ENCODE measurements at regions not wholly inside any gene's neighbourhood (a gene's known extent, or its start where the extent isn't known, plus 50 kb on each side); places are given as distances from the start of the nearest gene placed in this dataset.

DNA sequence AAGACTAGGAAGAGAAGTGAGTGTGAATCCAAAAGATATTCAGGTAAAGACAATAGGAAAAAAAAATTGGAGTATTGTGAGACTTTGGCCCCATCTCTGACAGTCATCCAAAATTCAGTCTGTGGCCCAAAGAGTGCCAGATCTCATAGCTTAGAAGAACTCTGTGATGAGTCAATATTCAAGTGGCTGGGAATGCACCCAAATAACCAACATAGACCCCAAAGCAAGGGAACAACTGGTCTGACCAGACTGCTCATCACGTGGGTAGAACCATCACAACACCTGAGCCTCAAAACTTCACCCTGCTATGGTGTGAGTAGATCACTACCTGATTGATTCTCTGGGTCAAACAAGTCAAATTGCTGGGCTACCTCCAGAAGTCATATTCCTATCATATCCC is 51.1 kb upstream of the TRDN start:
- no peaks in the 10 kb centered on the region for H3K36me3 ChIP-seq
- ATAC-seq = no peak
- intact Hi-C loops (cut with DNase I) = no loop called here
- H3K4me1 ChIP-seq = no peaks in the 10 kb centered on the region
- H3K9me3 ChIP-seq = no peaks in the 10 kb centered on the region
- no peaks in the 10 kb centered on the region for H3K27me3 ChIP-seq
- no peak overlapping the region for H3K27ac ChIP-seq
- H3K4me3 ChIP-seq = no peak overlapping the region
- DNase-seq = no peak
- TF ChIP-seq, protein P1, sequence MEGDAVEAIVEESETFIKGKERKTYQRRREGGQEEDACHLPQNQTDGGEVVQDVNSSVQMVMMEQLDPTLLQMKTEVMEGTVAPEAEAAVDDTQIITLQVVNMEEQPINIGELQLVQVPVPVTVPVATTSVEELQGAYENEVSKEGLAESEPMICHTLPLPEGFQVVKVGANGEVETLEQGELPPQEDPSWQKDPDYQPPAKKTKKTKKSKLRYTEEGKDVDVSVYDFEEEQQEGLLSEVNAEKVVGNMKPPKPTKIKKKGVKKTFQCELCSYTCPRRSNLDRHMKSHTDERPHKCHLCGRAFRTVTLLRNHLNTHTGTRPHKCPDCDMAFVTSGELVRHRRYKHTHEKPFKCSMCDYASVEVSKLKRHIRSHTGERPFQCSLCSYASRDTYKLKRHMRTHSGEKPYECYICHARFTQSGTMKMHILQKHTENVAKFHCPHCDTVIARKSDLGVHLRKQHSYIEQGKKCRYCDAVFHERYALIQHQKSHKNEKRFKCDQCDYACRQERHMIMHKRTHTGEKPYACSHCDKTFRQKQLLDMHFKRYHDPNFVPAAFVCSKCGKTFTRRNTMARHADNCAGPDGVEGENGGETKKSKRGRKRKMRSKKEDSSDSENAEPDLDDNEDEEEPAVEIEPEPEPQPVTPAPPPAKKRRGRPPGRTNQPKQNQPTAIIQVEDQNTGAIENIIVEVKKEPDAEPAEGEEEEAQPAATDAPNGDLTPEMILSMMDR (IDR thresholded peaks at IDR 0.05) = no peak
- whole genome bisulfite sequencing, 2 donors = 75 to 87% methylated on average over 1 of the region's 1 CpG

All from heart right ventricle (tissue), 16 donors.